ENCODE measurements at regions not wholly inside any gene's neighbourhood (a gene's known extent, or its start where the extent isn't known, plus 50 kb on each side); places are given as distances from the start of the nearest gene placed in this dataset.

- no peak for DNase-seq (ENCODE audit: low spot score)
Observed at GRCh38 chr5:144971108-144971850, 800.6 kb downstream of the KCTD16 start.

- no peak for DNase-seq (ENCODE audit: low spot score)
Observed at GRCh38 chr5:144960296-144960695, 789.6 kb downstream of the KCTD16 start.

- no peak for DNase-seq (ENCODE audit: low spot score)
Observed at GRCh38 chr5:144958002-144958401, 787.3 kb downstream of the KCTD16 start.

- DNase-seq (ENCODE audit: low spot score), result no peak
Observed at GRCh38 chr5:144950996-144951395, 780.3 kb downstream of the KCTD16 start.

GRCh38 chr5:144947023-144947422, 776.4 kb downstream of the KCTD16 start:
- DNase-seq (ENCODE audit: low spot score), result no peak

GRCh38 chr5:144945503-144945902, 774.8 kb downstream of the KCTD16 start:
- DNase-seq (ENCODE audit: low spot score), result no peak

- DNase-seq (ENCODE audit: low spot score), result no peak
Observed at GRCh38 chr5:144944936-144945335, 774.3 kb downstream of the KCTD16 start.

GRCh38 chr5:144941004-144941403, 770.3 kb downstream of the KCTD16 start:
- no peak for DNase-seq (ENCODE audit: low spot score)

- DNase-seq (ENCODE audit: low spot score), result no peak
Observed at GRCh38 chr5:144918371-144918770, 747.7 kb downstream of the KCTD16 start.

- no peak for DNase-seq (ENCODE audit: low spot score)
Observed at GRCh38 chr5:144915452-144915851, 744.8 kb downstream of the KCTD16 start.

- DNase-seq (ENCODE audit: low spot score), result no peak
Observed at GRCh38 chr5:144913661-144914060, 743.0 kb downstream of the KCTD16 start.

GRCh38 chr5:144896473-144896872, 725.8 kb downstream of the KCTD16 start:
- DNase-seq (ENCODE audit: low spot score), result no peak

- no peak for DNase-seq (ENCODE audit: low spot score)
Observed at GRCh38 chr5:144886668-144887067, 716.0 kb downstream of the KCTD16 start.

GRCh38 chr5:144882739-144883283, 712.1 kb downstream of the KCTD16 start:
- DNase-seq (ENCODE audit: low spot score), result no peak

GRCh38 chr5:144880513-144880912, 709.8 kb downstream of the KCTD16 start:
- DNase-seq (ENCODE audit: low spot score), result no peak

GRCh38 chr5:144876990-144877389, 706.3 kb downstream of the KCTD16 start:
- no peak for DNase-seq (ENCODE audit: low spot score)

- DNase-seq (ENCODE audit: low spot score), result no peak
Observed at GRCh38 chr5:144873076-144873475, 702.4 kb downstream of the KCTD16 start.

- DNase-seq (ENCODE audit: low spot score), result no peak
Observed at GRCh38 chr5:144864118-144864517, 693.4 kb downstream of the KCTD16 start.

GRCh38 chr5:144857454-144857853, 686.8 kb downstream of the KCTD16 start:
- no peak for DNase-seq (ENCODE audit: low spot score)

GRCh38 chr5:144844086-144844485, 673.4 kb downstream of the KCTD16 start:
- no peak for DNase-seq (ENCODE audit: low spot score)

- DNase-seq (ENCODE audit: low spot score), result no peak
Observed at GRCh38 chr5:144832416-144832815, 661.7 kb downstream of the KCTD16 start.

- DNase-seq (ENCODE audit: low spot score), result no peak
Observed at GRCh38 chr5:144831650-144832049, 661.0 kb downstream of the KCTD16 start.

GRCh38 chr5:144822503-144822902, 651.8 kb downstream of the KCTD16 start:
- no peak for DNase-seq (ENCODE audit: low spot score)

GRCh38 chr5:144820278-144820677, 649.6 kb downstream of the KCTD16 start:
- no peak for DNase-seq (ENCODE audit: low spot score)

All from HuH-7 (cell line).